ENCODE measurements at regions not wholly inside any gene's neighbourhood (a gene's known extent, or its start where the extent isn't known, plus 50 kb on each side); places are given as distances from the start of the nearest gene placed in this dataset.

GRCh38 chr9:14488421-14489190, 174.7 kb upstream of the NFIB start:
- H3K4me1 ChIP-seq = no peaks in the 10 kb centered on the region
- H3K36me3 ChIP-seq = no peaks in the 10 kb centered on the region
- WGBS, 5 donors = 86 to 96% (median 92%) methylated on average over 3 of the region's 3 CpGs
- TF ChIP-seq POLR2A (IDR thresholded peaks at IDR 0.05) = no peak
- TF ChIP-seq CTCF (IDR thresholded peaks at IDR 0.05 in 8 of 11, conservative IDR thresholded peaks at IDR 0.05 in 3 of 11) = no peak
- no peak for TF ChIP-seq POLR2AphosphoS5 (IDR thresholded peaks at IDR 0.05)
- peaks cover 0 to 8% (median 0%) of the 10 kb centered on the region in 7 donors for H3K27me3 ChIP-seq (replicated peaks in 1 of 7)
- intact Hi-C loops (cut with DNase I; ENCODE audit: low total_unique reads) = no loop called here
- H3K4me3 ChIP-seq = no peak overlapping the region
- H3K27ac ChIP-seq = no peak overlapping the region
- no peaks in the 10 kb centered on the region for H3K9me3 ChIP-seq
- DNase-seq = no peak

DNA sequence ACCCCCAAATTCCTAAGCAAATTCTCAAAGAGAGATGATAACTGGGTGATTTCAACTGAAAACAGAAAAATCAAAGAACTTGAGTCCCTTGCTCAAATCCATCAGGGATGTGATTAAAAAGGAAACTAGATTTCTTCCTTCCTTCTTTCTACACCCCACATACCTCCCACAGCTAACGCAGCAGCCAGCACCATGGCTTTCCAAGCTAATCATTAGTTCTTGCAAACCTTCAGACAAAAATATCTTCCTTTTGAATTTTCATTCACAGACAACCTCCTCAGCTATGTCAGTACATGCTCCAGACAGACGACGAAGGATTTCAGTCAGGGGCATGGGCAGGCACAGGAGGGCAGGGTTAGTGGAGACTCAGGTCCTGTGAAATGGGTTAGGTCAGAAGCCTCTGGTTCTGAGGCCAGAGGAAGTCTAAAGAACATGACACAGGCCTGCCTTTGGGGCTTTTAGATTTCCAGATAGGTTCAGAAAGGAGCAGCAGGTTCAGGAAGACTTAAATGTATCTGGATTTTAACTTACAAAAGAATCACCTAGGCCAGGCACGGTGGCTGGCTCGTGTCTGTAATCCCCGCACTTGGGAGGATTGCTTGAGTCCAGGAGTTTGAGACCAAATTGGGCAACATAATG, 173.7 kb upstream of the NFIB start:
- intact Hi-C loops (cut with DNase I; ENCODE audit: low total_unique reads) = no loop called here

DNA sequence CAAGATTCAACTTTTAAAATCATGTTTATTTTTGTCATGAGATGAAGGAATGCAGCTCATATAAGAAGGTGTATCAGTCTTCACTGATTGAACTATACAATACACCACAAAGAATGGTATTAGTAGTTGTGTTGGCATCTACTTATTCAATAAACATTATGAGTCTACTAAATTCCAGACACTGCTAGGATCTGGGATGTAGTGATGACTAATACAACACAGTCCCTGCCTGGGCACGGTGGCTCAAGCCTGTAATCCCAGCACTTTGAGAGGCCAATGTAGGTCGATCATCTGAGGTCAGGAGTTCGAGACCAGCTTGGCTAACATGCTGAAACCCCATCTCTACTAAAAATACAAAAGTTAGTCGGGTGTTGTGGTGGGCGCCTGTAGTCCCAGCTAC, 171.4 kb upstream of the NFIB start:
- intact Hi-C loops (cut with DNase I; ENCODE audit: low total_unique reads) = no loop called here
- 80 to 89% (median 81%) methylated on average over 5 of the region's 5 CpGs for WGBS, 5 donors

More for the DNA sequence above, 173.7 kb upstream of the NFIB start:
- Histone ChIP-seq H3K4me1 (no peaks in the 10 kb centered on the region), H3K9me3 (no peaks in the 10 kb centered on the region), H3K36me3 (no peaks in the 10 kb centered on the region), H3K27ac (no peak overlapping the region), H3K27me3 (replicated peaks in 1 of 7) (peaks cover 0 to 10% (median 0%) of the 10 kb centered on the region in 7 donors), H3K4me3 (no peak overlapping the region)
- 87 to 94% (median 88%) methylated on average over 6 of the region's 6 CpGs for WGBS, 5 donors
- no peak for DNase-seq
- TF ChIP-seq CTCF (IDR thresholded peaks at IDR 0.05 in 8 of 11, conservative IDR thresholded peaks at IDR 0.05 in 3 of 11) = no peak
- TF ChIP-seq POLR2AphosphoS5 (IDR thresholded peaks at IDR 0.05) = no peak
- no peak for TF ChIP-seq POLR2A (IDR thresholded peaks at IDR 0.05)

More for the DNA sequence above, 171.4 kb upstream of the NFIB start:
- Histone ChIP-seq H3K4me1 (no peaks in the 10 kb centered on the region), H3K9me3 (no peaks in the 10 kb centered on the region), H3K27ac (no peak overlapping the region), H3K4me3 (no peak overlapping the region), H3K36me3 (no peaks in the 10 kb centered on the region), H3K27me3 (replicated peaks in 1 of 7) (peaks cover 0 to 10% (median 0%) of the 10 kb centered on the region in 7 donors)
- DNase-seq = no peak
- TF ChIP-seq POLR2AphosphoS5 (IDR thresholded peaks at IDR 0.05) (no peak), POLR2A (IDR thresholded peaks at IDR 0.05) (no peak), CTCF (IDR thresholded peaks at IDR 0.05 in 8 of 11, conservative IDR thresholded peaks at IDR 0.05 in 3 of 11) (no peak)
